ENCODE measurements at regions not wholly inside any gene's neighbourhood (a gene's known extent, or its start where the extent isn't known, plus 50 kb on each side); places are given as distances from the start of the nearest gene placed in this dataset.
"Not testable (repeated sequence)": the region's sequence is repeated elsewhere in the genome, so short reads cannot be mapped to it uniquely, and the experiment has no call there.

- no peak for DNase-seq
- peaks cover 3 to 4% of the 10 kb centered on the region in 2 donors for H3K9me3 Mint-ChIP-seq
- no peaks in the 10 kb centered on the region for H3K36me3 Mint-ChIP-seq
- H3K27ac Mint-ChIP-seq, result no peak overlapping the region
- H3K27me3 Mint-ChIP-seq, result no peaks in the 10 kb centered on the region
- H3K4me1 Mint-ChIP-seq, result no peaks in the 10 kb centered on the region
- no peak for ATAC-seq (replicated peaks)
- no peak overlapping the region for H3K4me3 Mint-ChIP-seq
Measured at GRCh38 chr6:131470534-131470933, 102.5 kb upstream of the ARG1 start.

GRCh38 chr6:131471331-131471730, 101.7 kb upstream of the ARG1 start:
- H3K36me3 Mint-ChIP-seq, result no peaks in the 10 kb centered on the region
- ATAC-seq (replicated peaks) (no peak), DNase-seq (no peak)
- H3K27ac Mint-ChIP-seq, result no peak overlapping the region
- H3K27me3 Mint-ChIP-seq, result no peaks in the 10 kb centered on the region
- no peak overlapping the region for H3K4me3 Mint-ChIP-seq
- H3K4me1 Mint-ChIP-seq, result no peaks in the 10 kb centered on the region
- H3K9me3 Mint-ChIP-seq, result peaks cover 3 to 6% of the 10 kb centered on the region in 2 donors

GRCh38 chr6:131473303-131473702, 99.7 kb upstream of the ARG1 start:
- not testable (repeated sequence) for H3K4me1 Mint-ChIP-seq; H3K4me3 Mint-ChIP-seq; H3K27ac Mint-ChIP-seq; ATAC-seq (replicated peaks); H3K9me3 Mint-ChIP-seq; H3K36me3 Mint-ChIP-seq; DNase-seq; H3K27me3 Mint-ChIP-seq

GRCh38 chr6:131476362-131476761, 96.7 kb upstream of the ARG1 start:
- no peak overlapping the region for H3K4me3 Mint-ChIP-seq
- H3K4me1 Mint-ChIP-seq, result no peaks in the 10 kb centered on the region
- H3K9me3 Mint-ChIP-seq, result peaks cover 3 to 8% of the 10 kb centered on the region in 2 donors
- ATAC-seq (replicated peaks) (no peak), DNase-seq (no peak)
- H3K27me3 Mint-ChIP-seq, result no peaks in the 10 kb centered on the region
- H3K27ac Mint-ChIP-seq, result no peak overlapping the region
- H3K36me3 Mint-ChIP-seq, result no peaks in the 10 kb centered on the region

- H3K27ac Mint-ChIP-seq, H3K4me1 Mint-ChIP-seq, DNase-seq: not testable (repeated sequence)
Measured at GRCh38 chr6:131478740-131479211, 94.2 kb upstream of the ARG1 start.

GRCh38 chr6:131486608-131487007, 86.4 kb upstream of the ARG1 start:
- Mint-ChIP-seq H3K4me1 (no peaks in the 10 kb centered on the region), H3K27me3 (peaks cover 0 to 7% of the 10 kb centered on the region in 2 donors), H3K4me3 (no peak overlapping the region), H3K36me3 (no peaks in the 10 kb centered on the region), H3K9me3 (peaks cover 0 to 1% of the 10 kb centered on the region in 2 donors), H3K27ac (no peak overlapping the region)
- no peak for ATAC-seq (replicated peaks)
- no peak for DNase-seq

More at GRCh38 chr6:131478740-131479211, 94.2 kb upstream of the ARG1 start:
- not testable (repeated sequence) for H3K9me3 Mint-ChIP-seq; H3K27me3 Mint-ChIP-seq; ATAC-seq (replicated peaks); H3K36me3 Mint-ChIP-seq; H3K4me3 Mint-ChIP-seq

GRCh38 chr6:131488780-131489179, 84.2 kb upstream of the ARG1 start:
- H3K4me3 Mint-ChIP-seq, result no peak overlapping the region
- no peak overlapping the region for H3K27ac Mint-ChIP-seq
- ATAC-seq (replicated peaks), result no peak
- H3K36me3 Mint-ChIP-seq, result no peaks in the 10 kb centered on the region
- no peaks in the 10 kb centered on the region for H3K4me1 Mint-ChIP-seq
- peaks cover 0 to 7% of the 10 kb centered on the region in 2 donors for H3K27me3 Mint-ChIP-seq
- DNase-seq, result no peak
- H3K9me3 Mint-ChIP-seq, result no peaks in the 10 kb centered on the region

- Mint-ChIP-seq H3K4me1 (no peaks in the 10 kb centered on the region), H3K27me3 (no peaks in the 10 kb centered on the region), H3K4me3 (no peak overlapping the region), H3K9me3 (no peaks in the 10 kb centered on the region), H3K27ac (no peak overlapping the region), H3K36me3 (no peaks in the 10 kb centered on the region)
- DNase-seq (no peak), ATAC-seq (replicated peaks) (no peak)
Measured at GRCh38 chr6:131490441-131490840, 82.6 kb upstream of the ARG1 start.

- no peaks in the 10 kb centered on the region for H3K27me3 Mint-ChIP-seq
- H3K9me3 Mint-ChIP-seq, result peaks cover 0 to 6% of the 10 kb centered on the region in 2 donors
- no peak overlapping the region for H3K4me3 Mint-ChIP-seq
- H3K36me3 Mint-ChIP-seq, result no peaks in the 10 kb centered on the region
- H3K27ac Mint-ChIP-seq, result no peak overlapping the region
- ATAC-seq (replicated peaks), result no peak
- no peaks in the 10 kb centered on the region for H3K4me1 Mint-ChIP-seq
- DNase-seq, result no peak
Measured at GRCh38 chr6:131492932-131493573, 80.0 kb upstream of the ARG1 start.

- not testable (repeated sequence) for H3K27me3 Mint-ChIP-seq; H3K27ac Mint-ChIP-seq; ATAC-seq (replicated peaks); H3K4me1 Mint-ChIP-seq; H3K36me3 Mint-ChIP-seq; DNase-seq; H3K4me3 Mint-ChIP-seq; H3K9me3 Mint-ChIP-seq
Measured at GRCh38 chr6:131504387-131504786, 68.6 kb upstream of the ARG1 start.

GRCh38 chr6:131510094-131510493, 62.9 kb upstream of the ARG1 start:
- Mint-ChIP-seq H3K4me3 (no peak overlapping the region), H3K27ac (no peak overlapping the region), H3K27me3 (no peaks in the 10 kb centered on the region), H3K4me1 (no peaks in the 10 kb centered on the region), H3K9me3 (peaks cover 0 to 3% of the 10 kb centered on the region in 2 donors), H3K36me3 (no peaks in the 10 kb centered on the region)
- DNase-seq (no peak), ATAC-seq (replicated peaks) (no peak)

GRCh38 chr6:131510591-131510990, 62.4 kb upstream of the ARG1 start:
- DNase-seq (no peak), ATAC-seq (replicated peaks) (no peak)
- peaks cover 0 to 6% of the 10 kb centered on the region in 2 donors for H3K9me3 Mint-ChIP-seq
- H3K27ac Mint-ChIP-seq, result no peak overlapping the region
- no peaks in the 10 kb centered on the region for H3K4me1 Mint-ChIP-seq
- no peaks in the 10 kb centered on the region for H3K27me3 Mint-ChIP-seq
- H3K4me3 Mint-ChIP-seq, result no peak overlapping the region
- H3K36me3 Mint-ChIP-seq, result no peaks in the 10 kb centered on the region

- H3K36me3 Mint-ChIP-seq, result peaks cover 0 to 3% of the 10 kb centered on the region in 2 donors
- peak; percentile 15 for DNase-seq
- H3K9me3 Mint-ChIP-seq, result peaks cover 0 to 11% of the 10 kb centered on the region in 2 donors
- no peak overlapping the region for H3K4me3 Mint-ChIP-seq
- peaks cover 0 to 3% of the 10 kb centered on the region in 2 donors for H3K4me1 Mint-ChIP-seq
- H3K27me3 Mint-ChIP-seq, result peaks cover 0 to 9% of the 10 kb centered on the region in 2 donors
- no peak overlapping the region for H3K27ac Mint-ChIP-seq
- peak; percentile 80 to 84 for ATAC-seq (replicated peaks)
Measured at GRCh38 chr6:131519670-131520436, 53.2 kb upstream of the ARG1 start.
